OCI-LY3 (cell line): ENCODE measurements at regions not wholly inside any gene's neighbourhood (a gene's known extent, or its start where the extent isn't known, plus 50 kb on each side); places are given as distances from the start of the nearest gene placed in this dataset.

ENCODE experiments used
- CTCF ChIP-seq: fragments of 200-600, 300-600 bp; sonication (generic); IDR thresholded peaks from 2 replicates; pipeline ENCODE4 v1.5.1; 2014; ENCODE audit warnings: antibody characterized with exemption, low read length, low read depth
- EZH2phosphoT487 ChIP-seq: fragments of 200-600 bp; shearing (Covaris generic); IDR thresholded peaks from 2 replicates; pipeline ENCODE4 v1.6.1; 2018; ENCODE audit warnings: antibody characterized with exemption, mixed run types, low read depth

GRCh38 chr6:134772671-134773360, 177.1 kb downstream of the ALDH8A1 start:
- TF ChIP-seq EZH2phosphoT487 (no peak), CTCF (no peak)
